ENCODE measurements at regions not wholly inside any gene's neighbourhood (a gene's known extent, or its start where the extent isn't known, plus 50 kb on each side); places are given as distances from the start of the nearest gene placed in this dataset.

DNA sequence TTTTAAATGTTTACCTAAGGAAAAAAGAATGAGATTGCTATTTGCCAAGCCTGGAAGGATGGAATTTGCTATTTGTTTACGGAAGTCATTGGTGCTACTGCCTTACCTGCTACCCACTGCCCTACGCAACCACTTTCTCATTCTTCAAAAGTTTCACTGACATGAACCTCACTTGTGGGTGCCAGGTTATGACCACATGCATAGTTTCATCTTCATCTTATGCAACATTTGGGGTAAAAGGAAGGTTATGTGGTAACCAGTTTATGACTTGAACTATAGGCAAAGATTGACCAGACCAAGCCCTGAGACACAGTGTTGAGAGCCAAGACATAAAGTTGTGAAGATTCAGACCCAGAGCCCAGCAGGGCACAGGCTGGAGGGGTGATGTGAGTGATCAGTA is 142.5 kb downstream of the LACC1 start:
- DNase-seq (ENCODE audit: low spot score), result no peak

DNA sequence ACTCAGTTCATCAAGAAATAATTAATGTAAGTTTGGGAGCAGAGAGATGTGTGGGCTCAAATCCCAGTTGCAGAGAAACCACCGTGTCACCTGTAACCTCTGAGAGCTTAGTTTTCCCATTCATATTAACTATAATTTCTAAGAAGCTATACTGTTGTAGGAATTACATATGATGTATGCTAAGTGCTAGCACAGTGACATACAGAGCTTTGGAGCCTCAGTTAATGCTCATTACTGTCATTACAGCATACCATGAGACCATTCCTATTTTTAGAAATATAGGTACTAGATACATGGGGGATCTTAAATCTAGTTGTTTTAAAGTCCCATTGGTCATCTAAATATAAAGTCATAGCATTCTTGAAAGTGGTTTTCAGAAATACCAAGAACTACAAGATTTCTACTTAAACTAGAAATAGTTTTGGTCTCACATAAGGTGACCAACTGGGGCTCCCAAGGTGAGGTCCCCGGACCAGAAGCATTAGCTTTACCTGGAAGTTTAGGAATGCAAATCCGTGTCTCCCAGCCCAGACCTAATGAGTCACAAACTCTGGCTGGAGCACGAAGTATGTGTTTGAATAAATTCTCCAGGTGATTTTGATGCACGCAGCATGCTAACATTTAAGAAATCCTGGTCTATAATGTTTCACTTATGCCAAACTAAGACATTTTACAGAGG is 144.6 kb downstream of the LACC1 start:
- DNase-seq (ENCODE audit: low spot score), result no peak

- DNase-seq (ENCODE audit: low spot score), result no peak
Measured at GRCh38 chr13:44024846-44025195, 145.1 kb downstream of the LACC1 start.

DNA sequence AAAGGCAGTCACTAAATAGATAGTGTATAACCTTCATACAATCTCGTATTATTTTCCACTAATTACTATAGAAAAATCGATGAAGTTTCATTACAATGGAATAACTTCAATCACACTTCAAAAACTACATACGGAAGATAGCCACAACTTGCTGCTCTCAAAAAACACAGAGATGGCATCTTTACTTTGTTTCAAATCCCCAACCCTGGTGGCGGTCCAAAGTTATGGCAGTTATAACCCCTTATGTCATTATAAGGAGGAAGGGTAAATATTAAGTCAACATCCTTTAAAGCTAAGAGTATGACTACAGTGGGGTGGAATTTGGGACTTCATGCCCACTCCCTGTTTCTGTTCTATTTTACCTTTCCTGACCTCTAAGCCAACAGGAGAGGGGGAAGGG is 146.5 kb downstream of the LACC1 start:
- DNase-seq (ENCODE audit: low spot score), result no peak

DNA sequence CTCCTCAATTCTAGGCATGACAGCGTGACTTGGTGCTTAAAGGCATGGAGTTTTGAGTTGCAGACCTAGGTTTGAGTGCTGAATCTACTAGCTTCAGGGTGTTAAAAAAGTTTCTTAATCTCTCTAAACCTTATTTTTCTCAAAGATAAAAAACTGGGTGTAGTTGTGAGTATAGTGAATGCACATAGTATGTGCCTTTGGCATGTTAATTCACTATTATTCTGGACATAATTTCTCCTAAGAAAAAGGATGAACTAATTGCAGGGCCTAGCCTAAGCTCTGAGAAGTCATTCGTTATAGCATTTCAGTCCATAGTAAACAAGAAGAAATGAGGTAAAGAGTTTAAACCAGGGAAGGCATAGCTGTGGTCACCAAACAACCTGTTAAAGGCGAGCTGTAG is 149.0 kb downstream of the LACC1 start:
- no peak for DNase-seq (ENCODE audit: low spot score)

DNA sequence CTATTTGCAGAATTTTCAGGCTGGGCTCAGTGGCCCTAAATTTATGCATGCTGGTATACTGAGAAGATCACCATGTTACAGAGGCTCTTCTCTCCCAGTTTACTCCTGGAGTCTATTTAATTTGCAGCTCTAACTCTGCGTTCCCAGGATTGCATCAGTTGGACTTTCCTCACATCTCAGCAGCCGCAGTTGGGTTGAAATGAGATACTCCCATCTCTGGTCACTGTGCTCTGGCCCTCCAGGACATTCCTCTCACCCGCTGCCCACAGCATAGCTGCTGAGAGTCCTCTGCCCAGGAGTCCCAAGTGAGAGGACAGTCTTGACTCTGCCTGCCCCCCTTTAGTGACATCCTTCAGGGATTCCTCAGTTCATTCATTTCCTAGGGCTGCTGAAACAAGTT is 150.9 kb downstream of the LACC1 start:
- DNase-seq (ENCODE audit: low spot score), result no peak

DNA sequence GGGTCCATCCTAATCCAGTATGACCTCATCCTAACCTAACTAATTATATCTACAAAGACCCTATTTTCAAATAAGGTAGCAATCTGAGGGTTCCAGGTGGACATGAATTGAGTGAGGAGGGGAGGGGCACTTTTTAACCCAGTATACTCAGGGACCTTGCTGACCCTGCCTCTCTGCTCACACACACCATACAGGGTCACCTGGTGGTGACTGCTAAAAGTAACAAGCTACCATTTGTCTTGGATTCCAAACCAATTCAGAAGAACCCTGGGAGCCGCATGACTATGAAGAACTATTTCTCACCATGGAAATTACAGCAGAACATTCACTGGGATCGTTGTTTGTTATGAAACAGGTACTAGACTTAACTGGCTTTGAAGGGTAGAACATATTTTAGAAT is 151.9 kb downstream of the LACC1 start:
- no peak for DNase-seq (ENCODE audit: low spot score)

- DNase-seq (ENCODE audit: low spot score), result no peak
Measured at GRCh38 chr13:44032802-44033201, 153.1 kb downstream of the LACC1 start.

DNA sequence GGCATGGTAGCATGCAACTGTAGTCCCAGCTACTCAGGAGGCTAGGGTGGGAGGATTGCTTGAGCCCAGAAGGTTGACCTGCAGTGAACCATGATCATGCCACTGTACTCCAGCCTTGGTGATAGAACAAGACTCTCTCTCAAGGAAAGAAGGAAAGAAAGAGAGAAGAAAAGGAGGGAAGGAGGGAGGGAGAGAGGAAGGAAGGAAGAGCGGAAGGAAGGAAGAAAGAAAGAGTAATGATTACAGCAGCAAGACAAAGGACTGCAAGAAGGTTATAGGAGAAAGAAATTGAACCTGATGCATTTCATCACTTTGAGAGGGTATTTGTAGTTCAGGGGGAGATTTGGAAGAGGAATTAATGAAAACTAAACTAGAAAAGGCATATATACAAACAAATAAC is 155.7 kb downstream of the LACC1 start:
- no peak for DNase-seq (ENCODE audit: low spot score)

GRCh38 chr13:44040070-44040817 is 160.5 kb downstream of the LACC1 start:
- no peak for DNase-seq (ENCODE audit: low spot score)

- no peak for DNase-seq (ENCODE audit: low spot score)
Measured at GRCh38 chr13:44040818-44041100, 161.1 kb downstream of the LACC1 start.

DNA sequence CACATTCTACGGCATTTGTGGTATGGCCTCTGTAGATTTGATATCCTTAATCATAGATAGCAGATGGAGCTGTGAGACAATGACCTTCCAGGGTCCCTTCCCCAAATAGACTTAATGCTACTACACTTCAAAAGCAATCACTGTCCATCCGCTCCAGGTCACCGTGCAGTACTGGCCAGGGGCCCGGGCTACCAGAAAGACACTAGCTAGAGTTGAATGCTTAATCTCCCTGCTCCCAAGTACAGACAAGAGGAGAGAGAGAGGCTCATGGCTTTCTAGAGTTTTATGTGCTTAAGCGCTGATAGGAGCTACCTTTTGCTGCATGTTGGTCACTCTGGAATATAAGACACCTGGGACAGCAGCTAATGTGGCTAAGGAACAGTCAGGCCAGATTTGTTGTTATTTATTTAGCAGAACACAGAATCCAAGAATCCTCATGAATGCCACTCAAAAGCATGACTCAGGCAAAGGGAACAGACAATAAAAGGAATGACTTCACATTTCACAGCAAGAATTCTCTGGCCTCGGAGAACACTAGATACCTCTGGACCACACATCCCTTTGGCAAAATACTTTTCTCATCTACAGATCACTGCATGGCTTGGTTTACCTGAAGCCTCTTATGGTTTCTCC is 165.0 kb downstream of the LACC1 start:
- no peak for DNase-seq (ENCODE audit: low spot score)

- DNase-seq (ENCODE audit: low spot score), result peak; percentile 83
Measured at GRCh38 chr13:44045180-44045562, 165.5 kb downstream of the LACC1 start.

- no peak for DNase-seq (ENCODE audit: low spot score)
Measured at GRCh38 chr13:44046428-44046827, 166.7 kb downstream of the LACC1 start.

DNA sequence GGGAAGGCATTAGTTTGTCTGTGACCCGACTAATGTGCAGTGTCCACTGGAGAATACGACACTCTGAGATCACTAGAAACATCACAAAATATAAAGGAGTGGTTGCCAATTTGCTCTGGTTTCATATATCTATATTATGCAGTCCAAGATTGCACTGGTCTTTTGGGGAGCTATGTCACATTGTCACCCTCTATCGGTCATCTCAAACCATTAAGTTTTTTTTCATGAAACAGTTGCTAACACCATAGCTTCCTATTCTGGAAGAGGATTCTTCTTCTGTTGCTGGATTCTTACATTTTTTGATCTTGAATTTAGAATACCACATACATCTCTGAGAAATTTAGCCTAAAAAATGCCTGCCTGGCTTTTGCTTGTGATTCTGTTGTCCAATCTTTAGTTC is 168.6 kb downstream of the LACC1 start:
- DNase-seq (ENCODE audit: low spot score), result no peak

- no peak for DNase-seq (ENCODE audit: low spot score)
Measured at GRCh38 chr13:44049081-44049945, 169.6 kb downstream of the LACC1 start.

DNA sequence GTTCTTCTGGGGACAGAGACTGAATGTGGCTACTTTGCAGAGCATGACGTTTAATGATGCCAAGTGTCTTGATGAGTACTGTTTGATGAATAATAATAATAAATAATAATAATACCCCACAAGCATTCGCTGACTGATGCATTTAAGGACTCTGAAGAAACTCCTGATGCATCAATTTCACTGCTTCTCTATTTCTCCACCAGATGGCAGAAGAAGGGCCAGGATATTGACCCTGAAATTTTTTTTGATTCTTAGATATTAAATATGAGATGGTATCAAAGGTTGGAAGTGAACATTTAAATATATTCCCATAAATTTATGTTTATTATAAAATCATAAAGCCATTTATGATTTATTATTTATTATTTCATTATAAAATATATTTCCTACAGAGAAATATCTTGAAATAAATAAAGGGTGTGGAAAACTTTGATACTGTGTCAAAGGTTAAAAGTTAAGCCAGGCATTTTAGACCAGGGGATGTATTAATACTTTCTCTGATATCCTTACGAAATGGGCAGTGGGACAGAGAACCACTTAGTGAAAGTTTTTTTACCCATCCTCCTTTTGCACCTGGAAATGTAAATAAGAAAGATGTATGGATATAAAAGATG is 170.9 kb downstream of the LACC1 start:
- DNase-seq (ENCODE audit: low spot score), result peak; percentile 73

DNA sequence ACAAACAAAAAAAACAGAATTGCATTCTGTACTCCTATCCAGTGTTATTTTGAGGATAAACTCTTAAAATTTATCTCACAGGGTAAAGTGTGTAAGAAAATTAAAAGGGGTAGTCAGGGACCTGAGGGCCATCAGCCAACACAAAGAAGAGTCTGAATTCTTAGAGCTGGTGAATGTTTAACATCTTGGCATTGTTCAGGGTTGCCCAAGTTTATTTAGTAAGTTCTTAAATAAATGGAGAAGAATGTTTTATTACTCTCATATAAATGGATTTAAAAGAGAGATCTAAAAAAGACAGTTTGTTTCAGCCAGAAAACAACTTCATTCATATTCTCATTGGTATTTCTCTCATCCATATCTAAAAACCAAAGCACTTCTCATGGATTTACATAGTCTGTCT is 171.7 kb downstream of the LACC1 start:
- no peak for DNase-seq (ENCODE audit: low spot score)

GRCh38 chr13:44051918-44052675 is 172.4 kb downstream of the LACC1 start:
- no peak for DNase-seq (ENCODE audit: low spot score)

DNA sequence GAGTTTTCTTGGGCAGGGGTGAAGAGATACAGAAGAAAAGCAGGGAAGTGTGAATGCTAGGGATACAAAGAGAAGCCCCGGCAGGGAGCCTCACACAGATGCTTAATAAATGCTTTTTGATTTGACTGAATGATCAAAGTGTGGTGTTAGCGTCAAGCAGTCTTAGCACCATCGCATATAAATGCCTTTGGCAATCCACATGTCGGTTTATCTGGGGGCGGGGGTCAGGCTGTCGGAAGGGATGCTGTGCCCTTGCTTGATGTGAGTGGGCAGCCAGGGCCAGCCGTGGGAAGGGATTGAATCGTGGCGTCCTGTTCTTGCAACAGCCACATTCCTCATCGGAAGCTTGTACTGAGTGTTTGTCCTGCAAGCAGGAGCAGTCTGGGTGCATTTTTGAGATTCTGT is 173.1 kb downstream of the LACC1 start:
- no peak for DNase-seq (ENCODE audit: low spot score)

DNA sequence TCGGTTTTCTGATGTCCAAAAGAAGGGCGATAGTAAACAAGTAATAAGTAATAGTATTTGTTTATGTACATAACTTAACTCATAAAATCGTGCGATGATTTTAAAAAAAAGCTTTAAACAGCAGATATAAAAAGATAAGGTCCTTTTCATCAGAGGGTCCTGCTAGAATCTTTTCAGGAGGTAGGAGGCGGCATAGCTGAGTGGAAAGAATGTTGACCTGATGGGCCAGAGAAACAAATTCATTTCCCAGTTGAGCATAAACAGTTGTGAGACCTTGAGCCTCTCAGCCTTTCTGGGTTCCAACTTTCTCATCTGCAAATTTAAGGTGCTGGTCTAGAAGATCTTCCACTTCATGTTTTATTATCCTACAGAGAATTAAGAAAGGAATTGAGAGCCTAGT is 173.5 kb downstream of the LACC1 start:
- DNase-seq (ENCODE audit: low spot score), result no peak

DNA sequence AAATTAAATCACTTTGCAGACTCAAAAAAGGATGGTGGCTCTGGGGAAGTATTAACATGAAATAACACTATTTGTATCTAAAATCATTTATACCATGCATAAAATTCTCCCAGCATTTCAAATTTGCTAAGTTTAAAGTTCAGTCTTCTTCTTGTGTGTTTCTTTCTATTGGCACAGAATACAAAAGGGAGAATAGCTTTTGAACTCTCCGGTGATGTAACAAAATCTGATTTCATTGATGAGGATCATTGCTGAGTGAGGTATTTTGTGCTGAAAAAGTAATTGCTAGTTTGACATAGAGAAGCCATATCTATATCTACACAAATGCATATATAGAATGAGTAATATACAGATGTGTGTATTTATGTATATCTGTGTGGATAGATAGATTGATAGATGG is 174.8 kb downstream of the LACC1 start:
- DNase-seq (ENCODE audit: low spot score), result no peak

Measured in cerebellar cortex (tissue), 1 donor.